SK-N-SH (cell line): ENCODE measurements at regions not wholly inside any gene's neighbourhood (a gene's known extent, or its start where the extent isn't known, plus 50 kb on each side); places are given as distances from the start of the nearest gene placed in this dataset.
"Not testable (repeated sequence)": the region's sequence is repeated elsewhere in the genome, so short reads cannot be mapped to it uniquely, and the experiment has no call there.

Experiments
- CTCF ChIA-PET: fragments of 300-600, 350-600 bp; formaldehyde crosslinking; extraction: SDS; loops from one replicate; lab custom pipeline; 2021; lab: Yijun Ruan, JAX
- POLR2A ChIA-PET: fragments of 350-600 bp; sonication (Branson Sonifier 250); formaldehyde crosslinking; extraction: SDS; loops from one replicate; lab custom pipeline; 2020; ENCODE audit warnings: antibody characterized with exemption, inconsistent platforms; lab: Yijun Ruan, JAX
- DNase-seq: peaks from one replicate; pipeline ENCODE4 v3.0.0; 2012
- H2AFZ ChIP-seq: fragments of 200-600 bp; sonication (generic); 2 replicates; pipeline ENCODE4 v1.8.1; 2016; ENCODE audit warnings: antibody characterized with exemption, mild to moderate bottlenecking, low read depth
- H3F3A ChIP-seq: fragments of 200-600 bp; sonication (generic); replicated peaks from 2 replicates; pipeline ENCODE3; 2016; ENCODE audit warnings: antibody characterized with exemption, mild to moderate bottlenecking; ENCODE audit not compliant: insufficient read depth
- H3K27ac ChIP-seq, 2 experiments: fragments of 200-500 bp in 1 of 2; fragments of 200-600 bp in 1 of 2; sonication (Bioruptor generic) in 1 of 2; sonication (generic), shearing (Covaris generic) in 1 of 2; 2 replicates each; pipeline versions ENCODE4 v1.5.1 to v1.6.1; 2014 to 2016; ENCODE audit warnings: low read depth in 2 of 2, inconsistent platforms in 1 of 2, low read length in 1 of 2, mild to moderate bottlenecking in 1 of 2, mixed read lengths in 1 of 2
- H3K27me3 ChIP-seq: fragments of 200-600 bp; sonication (generic), shearing (Covaris generic); 2 replicates; pipeline ENCODE4 v1.6.1; 2016; ENCODE audit warnings: mixed run types; ENCODE audit not compliant: insufficient read depth
- H3K36me3 ChIP-seq, 2 experiments: fragments of 200-500 bp in 1 of 2; fragments of 200-600 bp in 1 of 2; sonication (Bioruptor generic) in 1 of 2; sonication (generic) in 1 of 2; replicated peaks in 1 of 2; 2 replicates each; pipeline versions ENCODE3 to v1.5.1; 2014 to 2016; ENCODE audit warnings: low read length in 1 of 2, mild to moderate bottlenecking in 1 of 2; ENCODE audit not compliant: insufficient read depth in 2 of 2, control insufficient read depth in 1 of 2
- H3K4me1 ChIP-seq, 2 experiments: fragments of 200-500 bp in 1 of 2; fragments of 200-600 bp in 1 of 2; sonication (Bioruptor generic) in 1 of 2; sonication (generic), shearing (Covaris generic) in 1 of 2; 2 replicates each; pipeline versions ENCODE4 v1.5.1 to v1.6.1; 2014 to 2016; ENCODE audit warnings: low read depth in 1 of 2, low read length in 1 of 2, mixed run types in 1 of 2; ENCODE audit not compliant: insufficient read depth in 2 of 2, control insufficient read depth in 1 of 2
- H3K4me2 ChIP-seq: fragments of 200-600 bp; sonication (generic), shearing (Covaris generic); 2 replicates; pipeline ENCODE4 v1.6.1; 2017; ENCODE audit warnings: mixed run types
- H3K4me3 ChIP-seq, 2 experiments: fragments of 200-500 bp in 1 of 2; fragments of 200-600 bp in 1 of 2; sonication (Bioruptor generic) in 1 of 2; sonication (generic), shearing (Covaris generic) in 1 of 2; 2 replicates each; pipeline versions ENCODE4 v1.5.1 to v1.8.1; 2014 to 2016; ENCODE audit warnings: low read depth in 2 of 2, inconsistent platforms in 1 of 2, low read length in 1 of 2, mild to moderate bottlenecking in 1 of 2, mixed read lengths in 1 of 2, moderate library complexity in 1 of 2
- H3K79me2 ChIP-seq: fragments of 200-600 bp; sonication (generic); 2 replicates; pipeline ENCODE4 v1.8.1; 2017; ENCODE audit warnings: mild to moderate bottlenecking; ENCODE audit not compliant: insufficient read depth
- H3K9ac ChIP-seq: fragments of 200-600 bp; sonication (generic); 2 replicates; pipeline ENCODE4 v1.6.1; 2017; ENCODE audit warnings: mixed run types
- H3K9me2 ChIP-seq: fragments of 200-600 bp; sonication (generic); 2 replicates; pipeline ENCODE4 v1.6.1; 2017; ENCODE audit warnings: mixed run types
- H3K9me3 ChIP-seq: fragments of 200-600 bp; sonication (generic); 2 replicates; pipeline ENCODE4 v1.6.1; 2017; ENCODE audit warnings: mixed run types, mild to moderate bottlenecking, moderate library complexity
- H4K20me1 ChIP-seq: fragments of 200-600 bp; sonication (generic); 2 replicates; pipeline ENCODE4 v1.6.1; 2017; ENCODE audit warnings: mild to moderate bottlenecking, mixed run types; ENCODE audit not compliant: insufficient read depth
- CHD2 ChIP-seq: fragments of 150-350 bp; IDR thresholded peaks from 2 replicates; pipeline ENCODE4 v1.6.1; 2018; ENCODE audit warnings: low read length; ENCODE audit not compliant: partially characterized antibody
- ELF1 ChIP-seq: IDR thresholded peaks from 2 replicates; pipeline ENCODE4 v1.4.0; 2012
- FOXJ3 ChIP-seq: sonication (generic); formaldehyde crosslinking; IDR thresholded peaks from 2 replicates; pipeline ENCODE4 v1.5.1; 2020; ENCODE audit warnings: mild to moderate bottlenecking, missing genetic modification reagents
- FOXM1 ChIP-seq: IDR thresholded peaks from 2 replicates; pipeline ENCODE4 v1.4.0; 2012; ENCODE audit warnings: low read depth, mild to moderate bottlenecking
- GATA2 ChIP-seq: sonication (generic); formaldehyde crosslinking; IDR thresholded peaks from 2 replicates; pipeline ENCODE4 v1.5.0; 2020; ENCODE audit warnings: mild to moderate bottlenecking, missing genetic modification reagents
- MEF2A ChIP-seq: IDR thresholded peaks from 2 replicates; pipeline ENCODE4 v1.4.0; 2012; ENCODE audit warnings: low read depth, borderline replicate concordance
- MXI1 ChIP-seq: IDR thresholded peaks from 2 replicates; pipeline ENCODE4 v1.6.1; 2012; ENCODE audit warnings: mild to moderate bottlenecking, low read depth, low read length, improper control_type of control experiment
- NFIC ChIP-seq: IDR thresholded peaks from 2 replicates; pipeline ENCODE4 v1.4.0; 2012; ENCODE audit warnings: borderline replicate concordance
- POLR2AphosphoS5 ChIP-seq: IDR thresholded peaks from 2 replicates; pipeline ENCODE4 v1.6.1; 2012; ENCODE audit warnings: low read depth, low read length
- RCOR1 ChIP-seq: fragments of 150-350 bp; IDR thresholded peaks from 2 replicates; pipeline ENCODE4 v1.6.1; 2017; ENCODE audit warnings: antibody characterized with exemption, low read length
- REST ChIP-seq: IDR thresholded peaks from 2 replicates; pipeline ENCODE4 v1.6.1; 2012; ENCODE audit warnings: mild to moderate bottlenecking, low read depth, low read length, moderate library complexity
- RFX5 ChIP-seq: IDR thresholded peaks from 2 replicates; pipeline ENCODE4 v1.6.1; 2012; ENCODE audit warnings: mild to moderate bottlenecking, improper control_type of control experiment, low read length
- RXRA ChIP-seq: IDR thresholded peaks from 2 replicates; pipeline ENCODE4 v1.4.0; 2012; ENCODE audit warnings: low read depth, mild to moderate bottlenecking, borderline replicate concordance
- SMC3 ChIP-seq: IDR thresholded peaks from 2 replicates; pipeline ENCODE4 v1.6.1; 2012; ENCODE audit warnings: low read depth, low read length, improper control_type of control experiment
- TAF1 ChIP-seq: IDR thresholded peaks from 2 replicates; pipeline ENCODE4 v1.6.1; 2012; ENCODE audit warnings: low read depth, mild to moderate bottlenecking, low read length, moderate library complexity, borderline replicate concordance
- WGBS: methylation state at CpG from one replicate; pipeline ENCODE4 v1.1.6; 2017; ENCODE audit warnings: low lambda C conversion rate; 5-methylcytosine and 5-hydroxymethylcytosine counted together
- TF ChIP-seq, protein P1 (sequence below): IDR thresholded peaks from 2 replicates; pipeline ENCODE4; 2012
- TF ChIP-seq, protein P2 (sequence below): fragments of 150-350 bp; IDR thresholded peaks from 2 replicates; pipeline ENCODE4 v1.6.1; 2017; ENCODE audit warnings: antibody characterized with exemption, low read length, low read depth, borderline replicate concordance

- H3K4me2 ChIP-seq, H3K4me1 ChIP-seq, H3K9me2 ChIP-seq, H3K9ac ChIP-seq, POLR2A ChIA-PET, H3K4me3 ChIP-seq, H3F3A ChIP-seq, H2AFZ ChIP-seq, H3K27me3 ChIP-seq, H4K20me1 ChIP-seq, H3K36me3 ChIP-seq, H3K27ac ChIP-seq, H3K9me3 ChIP-seq, DNase-seq, H3K79me2 ChIP-seq, CTCF ChIA-PET: not testable (repeated sequence)
- 20% methylated on average over 3 of the region's 4 CpGs for WGBS
Measured at GRCh38 chr6:85908120-85908519, 265.4 kb upstream of the SYNCRIP start.

DNA sequence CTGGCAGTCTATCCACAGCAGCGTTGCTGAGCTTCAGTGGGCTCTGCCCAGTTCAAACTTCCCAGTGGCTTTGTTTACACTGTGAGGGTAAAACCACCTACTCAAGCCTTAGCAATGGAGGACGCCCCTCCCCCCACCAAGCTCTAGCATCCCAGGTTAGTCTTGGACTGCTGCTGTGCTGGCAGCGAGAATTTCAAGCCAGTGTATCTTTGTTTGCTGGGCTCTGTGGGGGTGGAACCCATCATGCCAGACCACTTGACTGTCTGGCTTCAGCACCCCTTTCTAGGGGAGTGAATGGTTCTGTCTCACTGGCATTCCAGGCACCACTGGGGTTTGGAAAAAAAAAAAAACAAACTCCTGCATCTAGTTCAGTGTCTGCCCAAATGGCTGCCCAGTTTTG is 249.7 kb upstream of the SYNCRIP start:
- H3K9ac ChIP-seq, result no peak overlapping the region
- no peak for DNase-seq
- H3K36me3 ChIP-seq, result no peaks in the 10 kb centered on the region
- no peak overlapping the region for H2AFZ ChIP-seq
- no peaks in the 10 kb centered on the region for H3K9me2 ChIP-seq
- no peaks in the 10 kb centered on the region for H3K4me1 ChIP-seq
- no peaks in the 10 kb centered on the region for H3K9me3 ChIP-seq
- no peak overlapping the region for H3K4me3 ChIP-seq
- 8% methylated on average over 2 of the region's 3 CpGs for WGBS
- H3K27ac ChIP-seq, result no peak overlapping the region
- H3K79me2 ChIP-seq, result no peaks in the 10 kb centered on the region
- no peak for TF ChIP-seq GATA2 (CRISPR knock-in tag)
- no peak for TF ChIP-seq FOXM1
- no peak for TF ChIP-seq SMC3
- TF ChIP-seq RFX5, result no peak
- TF ChIP-seq ELF1, result no peak
- TF ChIP-seq REST, result no peak
- TF ChIP-seq FOXJ3 (CRISPR knock-in tag), result no peak
- no peak for TF ChIP-seq MXI1
- no peak for TF ChIP-seq POLR2AphosphoS5
- TF ChIP-seq RXRA, result no peak
- TF ChIP-seq NFIC, result no peak
- TF ChIP-seq, protein P1, sequence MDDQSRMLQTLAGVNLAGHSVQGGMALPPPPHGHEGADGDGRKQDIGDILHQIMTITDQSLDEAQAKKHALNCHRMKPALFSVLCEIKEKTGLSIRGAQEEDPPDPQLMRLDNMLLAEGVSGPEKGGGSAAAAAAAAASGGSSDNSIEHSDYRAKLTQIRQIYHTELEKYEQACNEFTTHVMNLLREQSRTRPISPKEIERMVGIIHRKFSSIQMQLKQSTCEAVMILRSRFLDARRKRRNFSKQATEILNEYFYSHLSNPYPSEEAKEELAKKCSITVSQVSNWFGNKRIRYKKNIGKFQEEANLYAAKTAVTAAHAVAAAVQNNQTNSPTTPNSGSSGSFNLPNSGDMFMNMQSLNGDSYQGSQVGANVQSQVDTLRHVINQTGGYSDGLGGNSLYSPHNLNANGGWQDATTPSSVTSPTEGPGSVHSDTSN, result no peak
- TF ChIP-seq TAF1, result no peak
- TF ChIP-seq, protein P2, sequence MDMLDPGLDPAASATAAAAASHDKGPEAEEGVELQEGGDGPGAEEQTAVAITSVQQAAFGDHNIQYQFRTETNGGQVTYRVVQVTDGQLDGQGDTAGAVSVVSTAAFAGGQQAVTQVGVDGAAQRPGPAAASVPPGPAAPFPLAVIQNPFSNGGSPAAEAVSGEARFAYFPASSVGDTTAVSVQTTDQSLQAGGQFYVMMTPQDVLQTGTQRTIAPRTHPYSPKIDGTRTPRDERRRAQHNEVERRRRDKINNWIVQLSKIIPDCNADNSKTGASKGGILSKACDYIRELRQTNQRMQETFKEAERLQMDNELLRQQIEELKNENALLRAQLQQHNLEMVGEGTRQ, result no peak
- TF ChIP-seq CHD2, result no peak
- TF ChIP-seq MEF2A, result no peak
- TF ChIP-seq RCOR1, result no peak
- TF ChIP-seq, all 33 proteins: peak for 0
- Histone ChIP-seq H3K4me2 (no peak overlapping the region), H3K27me3 (no peaks in the 10 kb centered on the region), H3F3A (no peaks in the 10 kb centered on the region), H4K20me1 (no peaks in the 10 kb centered on the region)
- POLR2A ChIA-PET, result no interaction called here
- CTCF ChIA-PET, result interaction anchor here (1.0 kb wide), 1 partner anchor 11 kb away, joined by 3 read pairs; no protein-coding TSS in a partner anchor
